ENCODE measurements at regions not wholly inside any gene's neighbourhood (a gene's known extent, or its start where the extent isn't known, plus 50 kb on each side); places are given as distances from the start of the nearest gene placed in this dataset.

DNA sequence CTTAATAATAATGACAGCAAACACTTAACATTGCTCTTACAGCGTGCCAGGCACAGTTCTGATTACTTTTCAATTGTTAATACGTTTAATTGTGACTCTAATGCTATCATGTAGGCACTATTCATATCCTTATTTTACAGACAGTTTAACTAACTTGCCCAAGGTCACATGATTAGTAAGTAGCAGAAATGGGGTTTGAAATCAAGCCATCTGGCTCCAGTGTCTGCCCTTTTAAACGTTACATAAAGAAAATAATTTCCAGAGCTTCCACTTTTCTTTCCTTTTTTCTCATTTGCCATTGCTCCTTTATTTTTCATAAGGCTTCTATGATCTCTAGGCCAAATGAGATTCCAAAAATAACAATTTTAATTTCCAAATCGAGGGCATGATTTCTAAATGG lies 50.6 kb upstream of the IKZF2 start:
- Mint-ChIP-seq H3K27ac (no peak overlapping the region), H3K9me3 (peaks cover 0 to 6% of the 10 kb centered on the region in 2 donors), H3K36me3 (no peaks in the 10 kb centered on the region)
- DNase-seq (ENCODE audit: low spot score in 2 of 2) (no peak), ATAC-seq (no peak)

DNA sequence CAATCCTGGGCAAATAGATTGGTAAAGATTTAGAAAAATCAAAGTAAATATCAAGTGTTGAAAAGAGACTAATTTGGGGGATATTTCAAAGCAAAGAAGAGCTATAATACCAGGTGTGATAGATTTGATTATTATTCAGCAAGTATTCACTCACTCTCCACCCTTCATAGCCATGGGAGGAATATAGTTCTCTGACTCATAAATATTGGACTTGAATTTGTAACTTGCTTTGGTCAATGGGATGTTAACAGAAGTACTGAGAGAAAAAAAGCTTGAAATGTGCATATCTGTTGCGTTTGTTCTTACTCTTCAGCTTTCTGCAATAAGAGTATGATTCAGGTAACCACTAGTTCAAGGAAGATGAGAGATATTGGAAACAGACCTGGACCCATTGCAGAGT lies 54.5 kb upstream of the IKZF2 start:
- Mint-ChIP-seq H3K36me3 (no peaks in the 10 kb centered on the region), H3K27ac (no peak overlapping the region), H3K9me3 (no peaks in the 10 kb centered on the region)
- DNase-seq (ENCODE audit: low spot score in 2 of 2) (no peak), ATAC-seq (no peak)

- H3K27ac Mint-ChIP-seq = no peak overlapping the region
- no peak for ATAC-seq
- DNase-seq (ENCODE audit: low spot score in 2 of 2) = no peak
- H3K36me3 Mint-ChIP-seq = no peaks in the 10 kb centered on the region
- H3K9me3 Mint-ChIP-seq = no peaks in the 10 kb centered on the region
These were observed 61.8 kb upstream of the IKZF2 start for GRCh38 chr2:213213186-213213585.

GRCh38 chr2:213214209-213214608 lies 62.8 kb upstream of the IKZF2 start:
- no peak for DNase-seq (ENCODE audit: low spot score in 2 of 2)
- Mint-ChIP-seq H3K9me3 (no peaks in the 10 kb centered on the region), H3K36me3 (no peaks in the 10 kb centered on the region), H3K27ac (no peak overlapping the region)
- no peak for ATAC-seq

- ATAC-seq (no peak), DNase-seq (ENCODE audit: low spot score in 2 of 2) (no peak)
- Mint-ChIP-seq H3K27ac (no peak overlapping the region), H3K36me3 (no peaks in the 10 kb centered on the region), H3K9me3 (no peaks in the 10 kb centered on the region)
These were observed 65.0 kb upstream of the IKZF2 start for GRCh38 chr2:213216461-213216860.

- DNase-seq (ENCODE audit: low spot score in 2 of 2) (no peak), ATAC-seq (no peak)
- Mint-ChIP-seq H3K36me3 (no peaks in the 10 kb centered on the region), H3K9me3 (no peaks in the 10 kb centered on the region), H3K27ac (no peak overlapping the region)
These were observed 64.4 kb upstream of the SPAG16 start for GRCh38 chr2:213219816-213220215.

DNA sequence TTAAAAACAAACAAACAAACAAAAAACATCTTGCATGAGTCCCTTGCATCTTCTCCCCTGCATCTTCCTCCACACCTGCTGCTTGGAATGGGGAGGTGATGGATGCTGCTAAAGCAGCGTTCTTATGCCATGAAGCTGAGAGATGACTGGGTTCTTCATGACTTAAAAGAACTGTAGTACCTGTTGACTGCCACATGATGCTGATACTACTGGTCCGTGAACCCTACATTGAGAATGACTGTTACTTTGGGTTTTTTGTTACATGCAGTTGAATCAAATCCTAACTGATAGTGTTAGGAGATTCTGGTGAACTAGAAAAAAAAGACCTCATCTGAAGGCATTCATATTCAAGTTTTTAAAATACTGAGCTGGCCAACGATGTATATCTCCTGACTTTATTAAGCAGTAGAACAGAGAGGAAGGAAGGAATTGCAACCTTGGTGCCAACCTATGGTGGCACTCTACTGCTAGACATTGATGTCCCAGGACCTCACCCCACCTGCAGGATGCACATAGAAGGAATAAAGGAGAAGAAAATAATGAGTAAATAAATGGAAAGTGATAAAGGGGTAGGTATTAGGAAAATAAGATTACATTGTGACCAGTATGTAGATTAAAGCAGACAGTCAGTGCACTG lies 63.2 kb upstream of the SPAG16 start:
- DNase-seq (ENCODE audit: low spot score in 2 of 2) = no peak
- no peak for ATAC-seq
- Mint-ChIP-seq H3K27ac (no peak overlapping the region), H3K36me3 (no peaks in the 10 kb centered on the region), H3K9me3 (no peaks in the 10 kb centered on the region)

- Mint-ChIP-seq H3K9me3 (no peaks in the 10 kb centered on the region), H3K27ac (no peak overlapping the region), H3K36me3 (no peaks in the 10 kb centered on the region)
- ATAC-seq (no peak), DNase-seq (ENCODE audit: low spot score in 2 of 2) (no peak)
These were observed 62.3 kb upstream of the SPAG16 start for GRCh38 chr2:213221957-213222356.

DNA sequence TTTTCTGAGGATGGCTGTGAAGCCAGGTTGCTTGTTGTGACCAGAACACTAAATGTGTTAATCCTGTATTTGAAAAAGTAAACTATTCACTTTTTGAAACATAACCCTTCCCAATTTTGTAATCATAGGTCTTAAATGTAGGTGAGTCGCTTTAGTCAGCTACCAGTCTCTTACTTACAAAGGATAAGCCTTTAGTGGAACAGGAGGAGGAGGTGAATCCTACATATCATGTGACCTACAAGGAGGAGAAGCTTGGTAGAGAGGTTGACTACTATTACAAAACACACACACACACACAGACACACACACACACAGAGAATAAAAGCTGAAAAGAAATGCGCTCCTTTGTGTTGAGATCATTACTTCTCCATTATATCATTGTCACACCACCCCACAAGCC lies 59.9 kb upstream of the SPAG16 start:
- DNase-seq (ENCODE audit: low spot score in 2 of 2) = no peak
- H3K9me3 Mint-ChIP-seq = no peaks in the 10 kb centered on the region
- no peak overlapping the region for H3K27ac Mint-ChIP-seq
- no peak for ATAC-seq
- no peaks in the 10 kb centered on the region for H3K36me3 Mint-ChIP-seq

- no peak for ATAC-seq
- no peaks in the 10 kb centered on the region for H3K9me3 Mint-ChIP-seq
- no peaks in the 10 kb centered on the region for H3K36me3 Mint-ChIP-seq
- H3K27ac Mint-ChIP-seq = no peak overlapping the region
- no peak for DNase-seq (ENCODE audit: low spot score in 2 of 2)
These were observed 58.4 kb upstream of the SPAG16 start for GRCh38 chr2:213225866-213226265.

DNA sequence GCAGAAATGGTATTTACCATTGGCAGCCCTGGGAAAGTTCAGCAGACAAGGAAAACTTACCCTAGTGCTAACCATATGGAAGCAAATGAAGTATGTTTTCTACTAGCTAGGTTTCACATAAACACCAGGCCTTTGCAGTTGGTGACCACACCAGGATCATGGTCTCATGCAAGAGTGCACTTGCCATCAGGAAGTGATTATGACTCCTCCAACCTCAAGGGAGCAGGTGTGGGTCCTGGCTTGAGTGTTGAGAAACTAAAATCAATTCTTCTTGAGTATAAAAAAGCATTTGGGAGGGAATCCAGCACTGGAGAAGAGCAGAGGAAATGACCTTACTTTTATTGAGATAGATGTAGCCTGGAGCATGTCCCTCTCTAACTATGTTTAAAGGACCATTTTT lies 56.8 kb upstream of the SPAG16 start:
- Mint-ChIP-seq H3K36me3 (no peaks in the 10 kb centered on the region), H3K9me3 (no peaks in the 10 kb centered on the region), H3K27ac (no peak overlapping the region)
- DNase-seq (ENCODE audit: low spot score in 2 of 2) (no peak), ATAC-seq (peak; percentile 38 to 59)

- Mint-ChIP-seq H3K9me3 (no peaks in the 10 kb centered on the region), H3K36me3 (no peaks in the 10 kb centered on the region), H3K27ac (no peak overlapping the region)
- ATAC-seq = no peak
- no peak for DNase-seq (ENCODE audit: low spot score in 2 of 2)
These were observed 55.6 kb upstream of the SPAG16 start for GRCh38 chr2:213228638-213229037.

DNA sequence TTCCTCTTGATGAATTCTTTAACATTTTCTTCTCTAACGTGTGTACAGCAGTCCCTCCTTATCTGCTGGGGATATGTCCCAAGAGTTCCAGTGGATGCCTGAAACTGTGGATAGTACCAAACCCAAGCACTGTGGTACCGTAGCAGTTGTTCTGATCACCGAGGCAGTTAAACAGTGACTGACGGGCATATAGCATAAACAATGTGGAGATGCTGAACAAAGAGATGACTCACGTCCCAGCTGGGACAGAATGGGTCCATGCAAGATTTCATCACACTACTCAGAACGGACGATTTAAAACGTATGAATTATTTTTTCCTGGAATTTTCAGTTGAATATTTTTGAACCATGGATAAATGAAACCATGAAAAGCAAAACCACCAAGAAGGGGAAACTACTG lies 54.5 kb upstream of the SPAG16 start:
- H3K9me3 Mint-ChIP-seq = no peaks in the 10 kb centered on the region
- H3K27ac Mint-ChIP-seq = no peak overlapping the region
- peak in 1 of 2 donors; percentile 28 for ATAC-seq
- no peak for DNase-seq (ENCODE audit: low spot score in 2 of 2)
- H3K36me3 Mint-ChIP-seq = no peaks in the 10 kb centered on the region

DNA sequence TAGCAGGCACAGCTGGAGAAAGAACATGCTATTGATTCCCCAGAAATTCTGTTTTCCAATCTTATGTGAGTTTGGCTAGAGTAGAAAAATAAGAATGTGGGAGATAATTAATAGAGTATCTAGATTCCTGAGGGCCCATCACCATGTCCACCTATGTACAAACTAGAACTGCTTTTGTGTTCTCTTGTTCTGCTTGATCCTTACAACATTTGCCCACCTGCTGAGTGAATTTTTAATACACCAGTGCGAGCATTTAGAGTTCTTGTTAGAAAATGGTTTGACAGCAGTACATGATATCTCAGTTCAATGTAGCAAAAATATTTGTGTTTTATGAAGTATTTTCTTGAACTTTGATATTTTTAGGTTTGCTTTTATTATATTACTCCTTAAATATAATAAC lies 52.3 kb upstream of the SPAG16 start:
- DNase-seq (ENCODE audit: low spot score in 2 of 2) (no peak), ATAC-seq (no peak)
- no peaks in the 10 kb centered on the region for H3K9me3 Mint-ChIP-seq
- no peak overlapping the region for H3K27ac Mint-ChIP-seq
- H3K36me3 Mint-ChIP-seq = no peaks in the 10 kb centered on the region

DNA sequence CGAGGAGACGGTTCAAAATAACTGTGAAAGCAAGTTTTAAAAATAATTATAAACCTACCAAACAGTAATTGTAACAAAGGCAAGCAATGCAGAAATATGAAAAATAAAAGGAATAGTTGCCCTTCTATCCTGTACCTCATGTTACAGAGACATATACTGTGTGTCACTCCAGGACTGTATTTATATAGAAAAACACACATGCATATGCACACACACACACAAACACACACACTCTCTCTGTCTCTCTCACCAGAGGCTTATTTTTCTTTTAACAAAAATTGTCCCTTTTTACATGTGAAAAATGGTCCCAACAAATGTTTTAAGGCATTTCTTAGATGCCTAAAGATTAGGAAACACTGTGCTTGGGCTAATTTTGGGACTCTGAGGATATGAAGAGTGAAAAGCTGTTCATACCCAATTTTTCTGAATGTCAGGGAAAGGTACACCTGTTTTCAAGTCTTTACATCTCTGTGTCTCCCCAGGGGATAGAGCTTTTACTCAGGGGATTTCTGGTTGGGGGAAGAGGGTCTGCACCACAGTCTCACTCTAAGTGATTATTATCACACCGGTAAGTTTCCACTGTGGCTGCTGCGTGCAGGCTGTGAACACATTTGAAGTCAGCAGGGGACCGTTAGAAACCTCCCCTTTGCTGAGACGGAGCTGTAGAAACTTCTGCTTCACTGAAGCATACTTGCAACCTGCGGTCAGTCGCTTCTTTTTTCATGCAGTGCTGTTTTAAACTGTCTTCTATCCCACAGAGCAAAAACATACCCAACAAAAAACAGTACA lies 51.4 kb upstream of the SPAG16 start:
- Mint-ChIP-seq H3K27ac (peak overlapping the region in 1 of 2 donors; percentile 57), H3K9me3 (no peaks in the 10 kb centered on the region), H3K36me3 (no peaks in the 10 kb centered on the region)
- ATAC-seq (peak; percentile 52 to 66), DNase-seq (ENCODE audit: low spot score in 2 of 2) (no peak)

GRCh38 chr2:213233438-213234330 lies 50.6 kb upstream of the SPAG16 start:
- Mint-ChIP-seq H3K36me3 (no peaks in the 10 kb centered on the region), H3K27ac (peak overlapping the region in 1 of 2 donors; percentile 57), H3K9me3 (no peaks in the 10 kb centered on the region)
- no peak for ATAC-seq
- no peak for DNase-seq (ENCODE audit: low spot score in 2 of 2)
